ENCODE measurements at regions not wholly inside any gene's neighbourhood (a gene's known extent, or its start where the extent isn't known, plus 50 kb on each side); places are given as distances from the start of the nearest gene placed in this dataset.

GRCh38 chr14:62027958-62028357 is 265.7 kb downstream of the SNAPC1 start:
- TF ChIP-seq CTCF (IDR thresholded peaks at IDR 0.05; ENCODE audit: low read depth, low read length, missing input control) (no peak), TAF1 (conservative IDR thresholded peaks at IDR 0.05) (no peak), MAX (IDR thresholded peaks at IDR 0.05) (no peak), REST (IDR thresholded peaks at IDR 0.05) (no peak)
